ENCODE measurements at regions not wholly inside any gene's neighbourhood (a gene's known extent, or its start where the extent isn't known, plus 50 kb on each side); places are given as distances from the start of the nearest gene placed in this dataset.
"Not testable (repeated sequence)": the region's sequence is repeated elsewhere in the genome, so short reads cannot be mapped to it uniquely, and the experiment has no call there.

DNA sequence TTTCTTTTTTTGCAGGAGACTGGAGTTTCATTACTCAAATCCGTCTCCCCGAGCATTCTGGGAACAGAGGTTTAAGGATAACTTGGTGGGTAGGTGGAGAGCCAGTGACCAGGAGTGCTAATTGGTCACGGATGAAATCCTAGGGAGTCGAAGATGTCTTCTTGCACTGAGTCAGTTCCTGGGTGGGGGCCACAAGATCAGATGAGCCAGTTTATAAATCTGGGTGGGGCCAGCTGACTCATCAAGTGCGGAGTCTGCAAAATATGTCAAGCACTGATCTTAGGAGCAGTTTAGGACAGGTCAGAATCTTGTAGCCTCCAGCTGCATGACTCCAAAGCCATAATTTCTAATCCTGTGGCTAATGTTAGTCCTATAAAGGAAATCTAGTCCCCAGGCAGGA lies 741.3 kb downstream of the PCDH7 start:
- TF ChIP-seq, protein P1, sequence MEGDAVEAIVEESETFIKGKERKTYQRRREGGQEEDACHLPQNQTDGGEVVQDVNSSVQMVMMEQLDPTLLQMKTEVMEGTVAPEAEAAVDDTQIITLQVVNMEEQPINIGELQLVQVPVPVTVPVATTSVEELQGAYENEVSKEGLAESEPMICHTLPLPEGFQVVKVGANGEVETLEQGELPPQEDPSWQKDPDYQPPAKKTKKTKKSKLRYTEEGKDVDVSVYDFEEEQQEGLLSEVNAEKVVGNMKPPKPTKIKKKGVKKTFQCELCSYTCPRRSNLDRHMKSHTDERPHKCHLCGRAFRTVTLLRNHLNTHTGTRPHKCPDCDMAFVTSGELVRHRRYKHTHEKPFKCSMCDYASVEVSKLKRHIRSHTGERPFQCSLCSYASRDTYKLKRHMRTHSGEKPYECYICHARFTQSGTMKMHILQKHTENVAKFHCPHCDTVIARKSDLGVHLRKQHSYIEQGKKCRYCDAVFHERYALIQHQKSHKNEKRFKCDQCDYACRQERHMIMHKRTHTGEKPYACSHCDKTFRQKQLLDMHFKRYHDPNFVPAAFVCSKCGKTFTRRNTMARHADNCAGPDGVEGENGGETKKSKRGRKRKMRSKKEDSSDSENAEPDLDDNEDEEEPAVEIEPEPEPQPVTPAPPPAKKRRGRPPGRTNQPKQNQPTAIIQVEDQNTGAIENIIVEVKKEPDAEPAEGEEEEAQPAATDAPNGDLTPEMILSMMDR (IDR thresholded peaks at IDR 0.05; ENCODE audit: low read depth, low read length, missing control alignments), result no peak
- no peak for DNase-seq (ENCODE audit: extremely low read depth, low read depth)
- no peak overlapping the region for H3K4me3 ChIP-seq (replicated peaks; ENCODE audit: low read depth, low read length)

DNA sequence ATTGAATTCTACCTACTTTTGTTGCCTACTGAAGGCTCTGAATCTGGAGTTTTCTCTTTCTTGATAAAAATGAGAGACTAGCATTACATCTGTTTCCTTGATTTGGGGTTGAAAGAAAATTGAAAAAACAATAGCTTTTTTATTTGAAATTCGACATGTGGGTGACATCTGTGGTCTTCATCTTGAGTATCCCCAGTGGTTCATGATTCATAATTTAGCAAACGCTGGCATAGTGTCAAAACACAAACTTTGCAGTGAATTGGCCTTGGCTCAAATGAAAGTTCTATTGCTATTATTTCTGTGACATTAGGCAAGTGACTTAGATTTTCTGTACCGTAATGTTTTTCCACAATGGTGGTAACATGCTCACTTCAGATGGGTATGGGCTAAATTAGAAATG lies 747.6 kb downstream of the PCDH7 start:
- no peak for DNase-seq (ENCODE audit: extremely low read depth, low read depth)
- TF ChIP-seq, protein P1 (IDR thresholded peaks at IDR 0.05; ENCODE audit: low read depth, low read length, missing control alignments), result no peak
- no peak overlapping the region for H3K4me3 ChIP-seq (replicated peaks; ENCODE audit: low read depth, low read length)

DNA sequence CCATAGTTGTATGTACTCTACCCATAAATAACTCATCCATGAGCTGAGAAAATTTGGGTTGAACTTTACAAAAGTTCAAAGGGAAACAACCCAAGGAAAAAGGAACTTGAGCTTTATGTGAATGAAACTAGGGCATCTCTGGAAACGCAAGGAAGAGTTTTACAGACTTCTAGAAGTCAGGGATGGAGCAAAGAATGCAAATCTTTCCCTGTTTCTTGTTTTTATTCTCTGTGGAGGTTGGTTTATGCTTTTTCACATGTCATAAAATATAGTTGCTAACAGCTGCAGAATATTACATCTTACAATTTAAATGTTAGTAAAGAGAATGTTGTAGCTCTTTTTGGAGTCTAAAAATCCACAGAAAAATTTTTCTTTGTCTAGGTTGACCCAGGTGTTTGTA lies 754.1 kb downstream of the PCDH7 start:
- TF ChIP-seq, protein P1 (IDR thresholded peaks at IDR 0.05; ENCODE audit: low read depth, low read length, missing control alignments), result no peak
- no peak overlapping the region for H3K4me3 ChIP-seq (replicated peaks; ENCODE audit: low read depth, low read length)
- no peak for DNase-seq (ENCODE audit: extremely low read depth, low read depth)

DNA sequence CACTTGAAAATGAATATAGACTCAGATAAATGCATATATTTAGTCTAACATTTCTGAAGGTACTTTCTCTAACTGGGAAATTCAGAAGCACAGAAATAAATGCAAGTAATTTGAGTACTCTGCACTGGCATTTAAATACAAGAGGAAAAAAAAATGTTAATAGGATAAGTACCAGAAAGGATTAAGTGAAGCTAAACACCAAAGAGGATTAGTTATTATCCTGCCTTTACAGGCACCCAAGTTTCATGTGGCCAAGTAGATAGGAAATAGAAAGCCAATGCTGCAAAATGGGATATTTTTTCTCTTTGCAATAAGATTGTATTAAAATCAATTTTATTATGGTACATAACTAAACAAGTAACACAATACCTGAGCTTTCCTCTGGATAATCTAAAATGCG lies 762.5 kb downstream of the PCDH7 start:
- DNase-seq (ENCODE audit: extremely low read depth, low read depth), result no peak
- no peak overlapping the region for H3K4me3 ChIP-seq (replicated peaks; ENCODE audit: low read depth, low read length)
- TF ChIP-seq, protein P1 (IDR thresholded peaks at IDR 0.05; ENCODE audit: low read depth, low read length, missing control alignments), result no peak

DNA sequence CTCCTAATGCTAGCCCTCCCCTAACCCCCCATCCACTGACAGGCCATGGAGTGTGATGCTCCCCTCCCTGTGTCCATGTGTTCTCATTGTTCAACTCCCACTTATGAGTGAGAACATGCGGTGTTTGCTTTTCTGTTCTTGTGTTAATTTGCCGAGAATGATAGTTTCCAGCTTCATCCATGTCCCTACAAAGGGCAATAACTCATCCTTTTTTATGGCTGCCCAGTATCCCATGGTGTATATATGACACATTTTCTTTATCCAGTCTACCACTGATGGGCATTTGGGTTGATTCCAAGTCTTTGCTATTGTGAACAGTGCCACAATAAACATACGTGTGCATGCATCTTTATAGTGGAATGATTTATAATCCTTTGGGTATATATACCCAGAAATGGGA lies 779.0 kb downstream of the PCDH7 start:
- not testable (repeated sequence) for DNase-seq (ENCODE audit: extremely low read depth, low read depth)

DNA sequence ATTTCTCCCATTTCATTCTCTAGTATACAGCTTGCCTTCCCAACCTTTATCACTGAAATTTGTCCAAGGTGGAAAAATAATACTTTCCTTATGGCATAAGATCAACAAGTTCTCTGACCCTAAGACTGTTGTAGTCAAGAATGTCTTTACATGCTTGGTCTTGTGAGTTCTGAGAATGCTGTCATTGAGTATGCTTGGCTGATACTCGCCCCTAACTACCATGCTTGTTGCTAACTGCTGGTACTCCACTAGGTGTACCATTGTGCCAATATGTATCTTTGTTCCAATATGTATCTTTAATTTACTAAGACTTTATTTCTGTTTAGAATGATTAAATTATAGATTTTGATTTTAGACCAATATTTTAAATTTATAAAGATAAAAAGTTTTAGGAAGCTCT lies 796.4 kb downstream of the PCDH7 start:
- TF ChIP-seq, protein P1 (IDR thresholded peaks at IDR 0.05; ENCODE audit: low read depth, low read length, missing control alignments), result no peak
- DNase-seq (ENCODE audit: extremely low read depth, low read depth), result no peak
- H3K4me3 ChIP-seq (replicated peaks; ENCODE audit: low read depth, low read length), result no peak overlapping the region

More for the DNA sequence above, 779.0 kb downstream of the PCDH7 start:
- H3K4me3 ChIP-seq (replicated peaks; ENCODE audit: low read depth, low read length), result not testable (repeated sequence)

DNA sequence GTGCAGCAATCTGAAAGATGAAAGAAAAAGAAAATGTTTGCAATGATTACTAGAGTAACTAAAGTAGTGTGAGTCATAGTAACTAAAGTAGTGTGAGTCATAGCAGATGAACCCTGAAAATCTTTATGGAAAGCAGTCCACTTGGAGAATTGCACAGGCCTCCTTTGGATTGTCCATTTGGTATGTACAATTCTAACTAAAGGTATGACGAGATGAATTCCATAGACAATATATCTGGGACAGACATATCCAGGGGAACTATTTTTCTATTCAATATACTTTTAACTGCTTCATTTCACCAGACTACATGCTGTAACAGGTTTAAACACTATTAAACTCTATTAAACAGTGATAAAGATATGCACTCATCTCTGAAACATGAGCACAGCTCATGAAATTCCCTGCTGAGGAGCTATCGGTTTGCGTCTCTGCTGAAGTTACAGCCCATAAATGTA lies 798.7 kb downstream of the PCDH7 start:
- no peak for DNase-seq (ENCODE audit: extremely low read depth, low read depth)
- no peak overlapping the region for H3K4me3 ChIP-seq (replicated peaks; ENCODE audit: low read depth, low read length)
- TF ChIP-seq, protein P1 (IDR thresholded peaks at IDR 0.05; ENCODE audit: low read depth, low read length, missing control alignments), result no peak

All from HFF-Myc (cell line).